ENCODE measurements at regions not wholly inside any gene's neighbourhood (a gene's known extent, or its start where the extent isn't known, plus 50 kb on each side); places are given as distances from the start of the nearest gene placed in this dataset.

DNA sequence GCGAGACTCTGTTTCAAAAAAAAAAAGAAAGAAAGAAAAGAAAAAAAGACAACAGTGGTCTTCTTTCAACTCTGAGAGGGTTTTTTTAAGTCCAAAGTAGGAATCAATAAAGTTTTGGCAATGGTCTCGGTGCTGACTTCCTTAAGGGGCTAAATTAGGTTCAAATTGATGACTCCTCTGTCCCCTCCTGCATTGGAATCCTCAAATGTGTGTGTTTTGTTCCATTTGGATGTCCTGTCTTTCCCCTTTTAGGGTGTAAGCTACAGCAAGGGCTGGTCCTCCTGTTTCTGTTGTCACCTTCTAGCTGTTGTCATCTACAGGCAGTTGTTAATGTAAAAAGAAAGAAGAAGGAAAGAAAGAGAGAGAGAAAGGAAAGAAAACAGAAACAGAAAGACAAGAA lies 54.4 kb downstream of the PABIR2 start:
- no peaks in the 10 kb centered on the region for H3K4me1 Mint-ChIP-seq
- H3K9me3 Mint-ChIP-seq = no peaks in the 10 kb centered on the region
- TF ChIP-seq, protein P1, sequence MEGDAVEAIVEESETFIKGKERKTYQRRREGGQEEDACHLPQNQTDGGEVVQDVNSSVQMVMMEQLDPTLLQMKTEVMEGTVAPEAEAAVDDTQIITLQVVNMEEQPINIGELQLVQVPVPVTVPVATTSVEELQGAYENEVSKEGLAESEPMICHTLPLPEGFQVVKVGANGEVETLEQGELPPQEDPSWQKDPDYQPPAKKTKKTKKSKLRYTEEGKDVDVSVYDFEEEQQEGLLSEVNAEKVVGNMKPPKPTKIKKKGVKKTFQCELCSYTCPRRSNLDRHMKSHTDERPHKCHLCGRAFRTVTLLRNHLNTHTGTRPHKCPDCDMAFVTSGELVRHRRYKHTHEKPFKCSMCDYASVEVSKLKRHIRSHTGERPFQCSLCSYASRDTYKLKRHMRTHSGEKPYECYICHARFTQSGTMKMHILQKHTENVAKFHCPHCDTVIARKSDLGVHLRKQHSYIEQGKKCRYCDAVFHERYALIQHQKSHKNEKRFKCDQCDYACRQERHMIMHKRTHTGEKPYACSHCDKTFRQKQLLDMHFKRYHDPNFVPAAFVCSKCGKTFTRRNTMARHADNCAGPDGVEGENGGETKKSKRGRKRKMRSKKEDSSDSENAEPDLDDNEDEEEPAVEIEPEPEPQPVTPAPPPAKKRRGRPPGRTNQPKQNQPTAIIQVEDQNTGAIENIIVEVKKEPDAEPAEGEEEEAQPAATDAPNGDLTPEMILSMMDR (IDR thresholded peaks at IDR 0.05) = no peak
- H3K4me3 ChIP-seq (ENCODE audit: low read length) = no peak overlapping the region
- ATAC-seq = no peak
- no peaks in the 10 kb centered on the region for H3K4me1 ChIP-seq (ENCODE audit: control insufficient read depth, insufficient read depth, low read length)
- H3K36me3 Mint-ChIP-seq = no peaks in the 10 kb centered on the region
- H3K36me3 ChIP-seq (ENCODE audit: control insufficient read depth, insufficient read depth, low read length) = no peaks in the 10 kb centered on the region
- intact Hi-C loops (cut with micrococcal nuclease) = no loop called here
- no peaks in the 10 kb centered on the region for H3K9me3 ChIP-seq (ENCODE audit: control insufficient read depth, insufficient read depth, low read length)
- H3K27me3 Mint-ChIP-seq (ENCODE audit: low read depth in 2 of 2) = peaks cover 5 to 15% of the 10 kb centered on the region in 2 donors
- H3K27ac Mint-ChIP-seq = no peak overlapping the region
- H3K27me3 ChIP-seq (ENCODE audit: control insufficient read depth, insufficient read depth, low read length) = no peaks in the 10 kb centered on the region
- WGBS (ENCODE audit: insufficient coverage) = 88% methylated on average over 2 of the region's 2 CpGs
- no peak for DNase-seq
- H3K27ac ChIP-seq (ENCODE audit: low read length) = no peak overlapping the region
- H3K4me3 Mint-ChIP-seq = no peak overlapping the region

DNA sequence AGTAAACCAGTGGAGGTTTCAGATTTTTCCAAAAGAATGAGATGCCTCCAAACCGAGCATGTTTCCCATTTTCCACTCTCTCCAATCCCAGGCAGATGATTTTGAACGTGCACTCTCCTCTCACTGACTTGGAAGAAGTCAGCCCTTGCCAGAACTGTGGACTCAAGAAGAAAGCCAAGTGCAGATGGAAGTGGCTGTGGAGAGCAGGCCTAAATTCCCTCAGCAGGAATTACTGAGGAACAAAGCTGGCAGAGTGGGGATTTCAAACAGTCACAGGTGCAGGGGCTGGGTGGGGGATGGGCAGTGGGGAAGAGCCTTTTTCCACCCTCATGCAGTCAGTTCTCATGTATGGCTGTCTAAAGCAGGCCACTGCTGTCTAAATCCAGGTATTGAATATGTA lies 55.3 kb downstream of the PABIR2 start:
- H3K27me3 Mint-ChIP-seq (ENCODE audit: low read depth in 2 of 2) = peaks cover 6 to 23% of the 10 kb centered on the region in 2 donors
- TF ChIP-seq, protein P1 (IDR thresholded peaks at IDR 0.05) = no peak
- no peaks in the 10 kb centered on the region for H3K36me3 Mint-ChIP-seq
- WGBS (ENCODE audit: insufficient coverage) = 50% methylated on average over 1 of the region's 2 CpGs
- H3K36me3 ChIP-seq (ENCODE audit: control insufficient read depth, insufficient read depth, low read length) = no peaks in the 10 kb centered on the region
- no peaks in the 10 kb centered on the region for H3K4me1 ChIP-seq (ENCODE audit: control insufficient read depth, insufficient read depth, low read length)
- no peak for ATAC-seq
- H3K9me3 ChIP-seq (ENCODE audit: control insufficient read depth, insufficient read depth, low read length) = no peaks in the 10 kb centered on the region
- H3K4me1 Mint-ChIP-seq = no peaks in the 10 kb centered on the region
- no peak overlapping the region for H3K27ac Mint-ChIP-seq
- H3K4me3 ChIP-seq (ENCODE audit: low read length) = no peak overlapping the region
- no peaks in the 10 kb centered on the region for H3K9me3 Mint-ChIP-seq
- H3K27me3 ChIP-seq (ENCODE audit: control insufficient read depth, insufficient read depth, low read length) = no peaks in the 10 kb centered on the region
- intact Hi-C loops (cut with micrococcal nuclease) = no loop called here
- no peak for DNase-seq
- no peak overlapping the region for H3K27ac ChIP-seq (ENCODE audit: low read length)
- H3K4me3 Mint-ChIP-seq = no peak overlapping the region

DNA sequence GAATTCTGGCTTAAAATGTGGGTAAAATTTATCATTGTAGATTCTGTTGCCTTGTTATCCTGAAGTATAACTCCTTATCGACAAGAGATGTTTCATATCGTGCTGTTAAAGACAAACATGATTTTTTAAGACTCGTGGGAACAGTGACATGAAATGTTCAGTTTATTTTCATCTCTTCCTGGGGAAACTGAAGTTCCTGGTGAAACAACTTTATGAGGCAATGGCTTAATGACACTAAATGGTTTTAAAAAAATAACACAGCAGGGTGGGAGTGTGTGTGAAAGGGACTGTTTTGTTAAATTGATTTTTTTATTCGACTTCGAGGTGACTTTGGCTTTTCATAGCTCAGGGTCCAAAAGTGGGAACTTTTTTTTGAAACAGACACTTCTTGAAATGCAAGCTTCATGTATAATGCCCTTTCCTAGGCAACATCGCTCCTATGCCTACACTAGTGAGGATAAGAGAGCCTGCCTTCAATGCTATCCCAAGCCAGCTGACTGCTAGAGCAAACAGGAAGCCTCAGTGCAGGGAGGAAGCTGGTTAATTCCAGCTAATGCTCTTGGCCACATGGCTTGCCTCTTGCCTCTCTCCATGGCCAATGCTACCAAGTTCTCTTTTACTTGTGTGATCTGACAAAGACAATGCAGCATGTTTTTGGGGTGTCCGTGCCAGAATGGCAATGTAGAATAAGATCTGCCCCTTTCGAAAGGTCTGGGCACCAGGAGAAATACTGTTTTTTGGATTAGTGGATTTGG lies 57.8 kb downstream of the PABIR2 start:
- Histone ChIP-seq H3K4me1 (ENCODE audit: control insufficient read depth, insufficient read depth, low read length) (no peaks in the 10 kb centered on the region), H3K27ac (ENCODE audit: low read length) (no peak overlapping the region), H3K27me3 (ENCODE audit: control insufficient read depth, insufficient read depth, low read length) (no peaks in the 10 kb centered on the region), H3K36me3 (ENCODE audit: control insufficient read depth, insufficient read depth, low read length) (no peaks in the 10 kb centered on the region), H3K9me3 (ENCODE audit: control insufficient read depth, insufficient read depth, low read length) (no peaks in the 10 kb centered on the region), H3K4me3 (ENCODE audit: low read length) (no peak overlapping the region)
- no peaks in the 10 kb centered on the region for H3K36me3 Mint-ChIP-seq
- intact Hi-C loops (cut with micrococcal nuclease) = no loop called here
- no peaks in the 10 kb centered on the region for H3K4me1 Mint-ChIP-seq
- WGBS (ENCODE audit: insufficient coverage) = 63% methylated on average over 7 of the region's 8 CpGs
- ATAC-seq (no peak), DNase-seq (no peak)
- peaks cover 6 to 37% of the 10 kb centered on the region in 2 donors for H3K27me3 Mint-ChIP-seq (ENCODE audit: low read depth in 2 of 2)
- TF ChIP-seq, protein P1 (IDR thresholded peaks at IDR 0.05) = no peak
- H3K4me3 Mint-ChIP-seq = no peak overlapping the region
- no peaks in the 10 kb centered on the region for H3K9me3 Mint-ChIP-seq
- no peak overlapping the region for H3K27ac Mint-ChIP-seq

DNA sequence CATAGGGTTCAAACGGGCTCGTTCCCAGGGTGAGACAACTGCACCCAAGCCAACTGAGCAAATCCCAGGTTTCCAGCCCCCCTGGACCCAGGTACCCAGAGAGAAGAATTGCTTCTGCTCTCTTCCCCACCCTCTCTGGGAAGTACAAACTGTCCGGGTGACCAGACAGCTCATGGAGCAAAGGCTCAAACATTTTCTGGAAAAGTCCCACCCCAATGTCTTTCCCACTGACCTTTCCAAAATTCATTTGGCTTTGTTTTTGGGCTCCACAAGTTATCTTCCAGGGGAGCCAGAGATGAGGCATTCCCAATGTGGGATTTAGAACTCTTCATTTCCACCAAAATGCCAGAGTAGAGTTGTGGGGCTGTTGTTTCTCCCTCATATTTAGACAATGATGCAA lies 58.6 kb downstream of the PABIR2 start:
- H3K27ac ChIP-seq (ENCODE audit: low read length) = no peak overlapping the region
- no peaks in the 10 kb centered on the region for H3K9me3 ChIP-seq (ENCODE audit: control insufficient read depth, insufficient read depth, low read length)
- Mint-ChIP-seq H3K9me3 (no peaks in the 10 kb centered on the region), H3K27ac (no peak overlapping the region), H3K27me3 (ENCODE audit: low read depth in 2 of 2) (peaks cover 6 to 37% of the 10 kb centered on the region in 2 donors), H3K36me3 (no peaks in the 10 kb centered on the region), H3K4me1 (no peaks in the 10 kb centered on the region), H3K4me3 (no peak overlapping the region)
- TF ChIP-seq, protein P1 (IDR thresholded peaks at IDR 0.05) = no peak
- intact Hi-C loops (cut with micrococcal nuclease) = no loop called here
- no peaks in the 10 kb centered on the region for H3K4me1 ChIP-seq (ENCODE audit: control insufficient read depth, insufficient read depth, low read length)
- ATAC-seq (no peak), DNase-seq (no peak)
- WGBS (ENCODE audit: insufficient coverage) = 90% methylated on average over 3 of the region's 3 CpGs
- no peaks in the 10 kb centered on the region for H3K27me3 ChIP-seq (ENCODE audit: control insufficient read depth, insufficient read depth, low read length)
- no peak overlapping the region for H3K4me3 ChIP-seq (ENCODE audit: low read length)
- no peaks in the 10 kb centered on the region for H3K36me3 ChIP-seq (ENCODE audit: control insufficient read depth, insufficient read depth, low read length)

Data from natural killer cell (primary cell).